ENCODE measurements at regions not wholly inside any gene's neighbourhood (a gene's known extent, or its start where the extent isn't known, plus 50 kb on each side); places are given as distances from the start of the nearest gene placed in this dataset.
"Not testable (repeated sequence)": the region's sequence is repeated elsewhere in the genome, so short reads cannot be mapped to it uniquely, and the experiment has no call there.

DNA sequence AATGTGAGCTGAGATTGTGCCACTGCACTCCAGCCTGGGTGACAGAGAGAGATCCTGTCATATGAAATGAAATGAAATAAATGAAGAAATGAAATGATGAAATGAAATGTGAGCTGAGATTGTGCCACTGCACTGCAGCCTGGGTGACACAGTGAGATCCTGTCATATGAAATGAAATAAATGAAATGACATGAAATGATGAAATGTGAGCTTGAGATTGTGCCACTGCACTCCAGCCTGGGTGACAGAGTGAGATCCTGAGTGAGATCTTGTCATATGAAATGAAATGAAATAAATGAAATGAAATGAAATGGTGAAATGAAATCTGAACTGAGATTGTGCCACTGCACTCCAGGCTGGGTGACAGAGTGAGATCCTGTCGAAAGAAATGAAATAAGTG, 58.2 kb upstream of the FAN1 start:
- DNase-seq = not testable (repeated sequence)
